NB4 (cell line): ENCODE measurements at regions not wholly inside any gene's neighbourhood (a gene's known extent, or its start where the extent isn't known, plus 50 kb on each side); places are given as distances from the start of the nearest gene placed in this dataset.
A peak's percentile ranks its signal among the peaks of the same experiment; 100 is the strongest.

ENCODE experiments used
- DNase-seq: peaks from one replicate; pipeline ENCODE4 v3.0.0; 2010; ENCODE audit warnings: low read depth
- H3K4me3 ChIP-seq: one replicate; pipeline ENCODE4 v1.5.1; 2011; ENCODE audit warnings: mild to moderate bottlenecking, low read depth, low read length, moderate library complexity
- MAX ChIP-seq: IDR thresholded peaks from 2 replicates; pipeline ENCODE4 v1.6.1; 2011; ENCODE audit warnings: low read depth, low read length
- MYC ChIP-seq: IDR thresholded peaks from 2 replicates; pipeline ENCODE4 v1.6.1; 2011; ENCODE audit warnings: low read depth, low read length
- POLR2A ChIP-seq: IDR thresholded peaks from 2 replicates; pipeline ENCODE4 v1.6.1; 2011; ENCODE audit warnings: mild to moderate bottlenecking; ENCODE audit not compliant: insufficient read length; ENCODE audit errors: extremely low read depth
- TF ChIP-seq, protein P1 (sequence below): IDR thresholded peaks from one replicate; pipeline ENCODE4 v1.5.1; 2012; ENCODE audit warnings: low read depth, low read length

GRCh38 chr16:66315210-66315825, 51.2 kb upstream of the CDH5 start:
- TF ChIP-seq MYC (no peak), POLR2A (no peak), MAX (peak; percentile 27; the same call in 1 of the 2 replicates)
- TF ChIP-seq, protein P1, sequence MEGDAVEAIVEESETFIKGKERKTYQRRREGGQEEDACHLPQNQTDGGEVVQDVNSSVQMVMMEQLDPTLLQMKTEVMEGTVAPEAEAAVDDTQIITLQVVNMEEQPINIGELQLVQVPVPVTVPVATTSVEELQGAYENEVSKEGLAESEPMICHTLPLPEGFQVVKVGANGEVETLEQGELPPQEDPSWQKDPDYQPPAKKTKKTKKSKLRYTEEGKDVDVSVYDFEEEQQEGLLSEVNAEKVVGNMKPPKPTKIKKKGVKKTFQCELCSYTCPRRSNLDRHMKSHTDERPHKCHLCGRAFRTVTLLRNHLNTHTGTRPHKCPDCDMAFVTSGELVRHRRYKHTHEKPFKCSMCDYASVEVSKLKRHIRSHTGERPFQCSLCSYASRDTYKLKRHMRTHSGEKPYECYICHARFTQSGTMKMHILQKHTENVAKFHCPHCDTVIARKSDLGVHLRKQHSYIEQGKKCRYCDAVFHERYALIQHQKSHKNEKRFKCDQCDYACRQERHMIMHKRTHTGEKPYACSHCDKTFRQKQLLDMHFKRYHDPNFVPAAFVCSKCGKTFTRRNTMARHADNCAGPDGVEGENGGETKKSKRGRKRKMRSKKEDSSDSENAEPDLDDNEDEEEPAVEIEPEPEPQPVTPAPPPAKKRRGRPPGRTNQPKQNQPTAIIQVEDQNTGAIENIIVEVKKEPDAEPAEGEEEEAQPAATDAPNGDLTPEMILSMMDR = peak; percentile 99
- DNase-seq = peak; percentile 82
- H3K4me3 ChIP-seq = no peak overlapping the region

GRCh38 chr16:66311306-66311705, 55.2 kb upstream of the CDH5 start:
- no peak for DNase-seq
- TF ChIP-seq POLR2A = no peak
- TF ChIP-seq MAX = no peak
- TF ChIP-seq, protein P1 = no peak
- no peak for TF ChIP-seq MYC
- H3K4me3 ChIP-seq = no peak overlapping the region

GRCh38 chr16:66309215-66309807, 57.2 kb upstream of the CDH5 start:
- H3K4me3 ChIP-seq = no peak overlapping the region
- TF ChIP-seq, protein P1 = no peak
- TF ChIP-seq MYC = no peak
- TF ChIP-seq POLR2A = no peak
- TF ChIP-seq MAX = no peak
- DNase-seq = no peak

DNA sequence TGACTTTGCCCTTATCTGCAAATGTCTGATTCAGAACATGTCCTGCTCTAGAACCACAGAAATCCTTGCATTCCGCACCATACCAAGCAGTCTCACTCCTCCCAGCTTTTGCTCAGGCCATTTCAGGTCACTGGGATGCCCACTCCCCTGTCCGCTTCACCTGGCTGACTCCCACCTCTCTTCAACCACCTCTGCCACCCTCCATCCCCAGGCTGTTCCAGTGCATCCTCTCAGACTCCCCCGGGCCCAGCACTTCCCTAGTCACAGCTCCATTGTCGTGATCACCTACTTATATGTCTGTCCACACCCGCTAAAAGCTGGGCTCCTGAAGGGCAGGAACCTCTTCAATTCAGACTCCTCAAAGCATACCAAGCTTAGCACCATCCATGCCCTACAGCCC, 58.4 kb upstream of the CDH5 start:
- TF ChIP-seq MYC (no peak), POLR2A (no peak), MAX (no peak)
- TF ChIP-seq, protein P1 = no peak
- H3K4me3 ChIP-seq = no peak overlapping the region
- DNase-seq = no peak

DNA sequence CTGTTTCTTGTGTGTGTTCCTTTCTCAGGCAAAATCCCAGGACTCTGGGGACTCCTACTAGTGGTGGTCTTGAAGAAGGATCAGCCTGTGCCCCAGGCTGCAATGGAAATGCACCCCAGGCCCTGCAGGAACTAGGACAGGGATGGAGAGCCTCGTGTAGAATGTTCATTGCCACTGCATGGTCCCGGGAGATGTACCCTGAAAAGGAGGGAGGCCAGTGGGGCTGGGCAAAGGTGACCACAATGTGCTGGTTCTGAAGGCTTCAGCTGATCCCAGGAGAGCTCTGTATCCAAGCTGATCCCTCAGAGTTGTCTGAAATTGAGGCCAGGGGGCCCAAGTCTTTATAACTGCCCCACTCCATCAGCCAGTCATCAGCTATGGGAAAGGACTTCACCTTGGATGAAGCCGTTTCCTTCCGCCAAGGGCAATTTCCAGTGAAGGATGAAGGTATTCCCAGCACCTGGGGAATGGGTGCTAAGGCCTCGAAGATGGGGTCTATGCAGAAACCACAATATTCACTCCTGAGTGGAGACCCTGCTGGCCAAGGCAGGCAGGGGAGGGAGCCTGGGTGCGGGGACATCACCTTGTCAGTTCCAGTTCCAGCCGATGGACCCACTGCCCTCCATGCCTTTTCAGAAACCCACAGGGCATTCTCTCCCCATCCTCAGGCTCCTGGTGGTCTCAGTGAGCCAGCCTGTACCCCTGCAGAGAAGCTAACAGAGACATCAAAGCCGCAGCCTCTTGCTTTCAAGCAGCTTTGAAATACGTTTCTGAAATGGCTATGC, 59.9 kb upstream of the CDH5 start:
- H3K4me3 ChIP-seq = no peak overlapping the region
- no peak for DNase-seq
- TF ChIP-seq MAX (no peak), POLR2A (no peak), MYC (no peak)
- TF ChIP-seq, protein P1 = no peak
